ENCODE measurements at regions not wholly inside any gene's neighbourhood (a gene's known extent, or its start where the extent isn't known, plus 50 kb on each side); places are given as distances from the start of the nearest gene placed in this dataset.

DNA sequence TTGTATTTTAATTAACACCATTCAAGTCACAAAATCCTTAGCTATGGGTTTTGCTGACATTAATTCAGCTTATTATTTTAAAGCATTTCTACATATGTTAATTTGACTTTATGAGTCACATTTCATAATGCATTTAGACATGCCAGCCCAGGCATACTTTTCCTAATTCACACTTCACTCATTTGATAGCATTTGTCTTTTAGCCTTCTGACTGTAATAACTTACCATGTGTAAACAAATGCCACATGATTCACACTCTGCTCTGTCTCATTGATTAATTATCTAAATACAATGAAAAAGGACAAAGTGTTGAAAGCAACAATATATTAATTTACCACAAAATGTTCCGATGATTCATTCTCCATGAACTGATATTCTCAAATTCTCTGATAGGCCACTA is 927.8 kb upstream of the EPHA6 start:
- DNase-seq: no peak

- DNase-seq: no peak
Measured at GRCh38 chr3:95887114-95887513, 927.3 kb upstream of the EPHA6 start.

DNA sequence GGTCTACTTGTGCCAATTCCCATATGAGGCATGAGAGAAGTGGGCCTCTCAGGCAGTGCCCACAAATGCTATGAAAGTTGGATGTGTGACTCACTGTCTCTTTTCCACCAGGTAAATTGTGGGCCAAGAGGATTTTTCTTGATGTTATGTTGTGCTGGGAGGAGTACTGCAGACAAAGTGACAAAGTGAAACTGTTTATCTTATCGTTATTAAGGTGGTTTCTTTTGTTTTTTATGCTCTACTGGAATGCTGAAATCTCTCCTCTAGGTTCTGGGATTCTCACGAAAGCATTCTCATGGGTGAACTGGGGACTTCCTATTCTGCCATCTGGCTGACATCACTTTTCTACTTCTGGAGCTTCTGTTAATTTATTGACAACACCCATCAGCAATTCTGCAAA is 919.6 kb upstream of the EPHA6 start:
- no peak for DNase-seq

DNA sequence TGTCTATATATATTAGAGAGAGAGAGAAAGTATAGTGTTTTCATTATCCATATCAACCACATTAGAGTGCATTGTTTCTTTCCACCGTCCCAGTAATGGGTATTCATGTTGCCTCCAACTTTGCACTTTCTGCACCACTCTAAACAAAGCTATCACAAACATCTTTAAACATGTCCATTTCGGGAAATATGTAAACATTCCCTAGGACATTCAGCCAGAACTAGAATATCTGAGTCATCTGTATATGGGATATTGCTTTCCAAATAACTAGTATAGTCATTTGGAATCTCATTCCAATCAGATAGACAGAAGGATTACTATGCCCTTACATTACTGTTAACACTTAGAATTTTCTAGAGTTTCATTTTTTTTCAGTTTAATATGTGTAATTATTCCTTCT is 914.9 kb upstream of the EPHA6 start:
- no peak for DNase-seq

GRCh38 chr3:95899911-95900310 is 914.5 kb upstream of the EPHA6 start:
- DNase-seq: no peak

DNA sequence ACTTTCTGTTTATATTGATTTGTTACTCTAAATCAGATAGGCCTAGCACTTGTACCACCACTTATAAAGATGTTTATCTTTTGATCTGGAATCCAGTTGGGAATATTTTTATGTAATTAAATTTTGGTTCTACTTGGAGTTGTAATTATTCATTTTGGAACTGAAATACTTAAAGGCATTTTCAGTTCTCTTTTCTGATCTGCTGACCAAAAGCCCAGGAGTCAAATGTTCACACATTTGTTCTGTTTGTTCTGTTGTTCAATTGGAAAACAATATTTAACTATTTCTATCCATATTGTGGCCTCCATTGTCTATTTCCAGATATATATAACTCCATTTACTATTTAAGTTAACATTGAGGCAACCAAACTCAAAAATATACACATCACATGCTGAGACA is 912.4 kb upstream of the EPHA6 start:
- no peak for DNase-seq

DNA sequence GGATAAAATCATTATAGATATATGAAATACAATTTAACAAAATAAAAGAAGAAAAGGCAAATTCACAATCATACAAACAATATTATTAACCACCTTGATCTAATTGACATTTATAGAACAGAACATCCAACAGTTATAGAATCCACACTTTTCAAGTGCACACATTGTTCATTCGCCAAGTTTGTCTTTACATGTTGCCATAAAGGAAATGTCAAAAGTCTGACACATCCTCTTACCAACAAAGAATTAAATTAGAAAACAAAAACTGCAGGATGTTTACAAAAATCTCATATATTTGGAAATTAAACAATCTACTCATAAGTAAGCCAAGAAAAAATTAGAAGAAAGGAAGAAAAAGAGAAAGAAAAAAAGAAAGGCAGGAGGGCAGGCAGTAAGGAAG is 909.2 kb upstream of the EPHA6 start:
- DNase-seq: no peak

DNA sequence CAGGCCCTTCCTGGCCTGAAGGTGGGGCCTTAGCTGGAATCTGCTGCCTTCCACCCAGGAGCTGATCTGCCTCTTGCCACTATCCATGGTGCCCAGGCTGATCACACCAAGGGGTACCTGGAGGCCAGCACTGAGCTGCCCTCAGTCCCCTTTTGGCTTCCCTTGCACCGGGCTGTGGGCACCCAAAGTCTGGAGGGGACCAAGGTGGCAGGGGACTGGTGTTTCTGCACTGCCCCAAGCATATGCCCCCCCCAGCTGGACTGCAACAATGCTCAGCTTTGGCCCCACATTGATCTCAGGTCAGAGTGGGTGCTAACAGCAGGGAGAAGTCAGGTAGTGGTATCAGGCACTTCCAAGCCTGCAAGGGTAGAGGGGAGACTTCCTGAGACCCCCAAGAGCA is 902.6 kb upstream of the EPHA6 start:
- no peak for DNase-seq

GRCh38 chr3:95923496-95924210 is 890.7 kb upstream of the EPHA6 start:
- DNase-seq: no peak

- no peak for DNase-seq
Measured at GRCh38 chr3:95926904-95927501, 887.4 kb upstream of the EPHA6 start.

DNA sequence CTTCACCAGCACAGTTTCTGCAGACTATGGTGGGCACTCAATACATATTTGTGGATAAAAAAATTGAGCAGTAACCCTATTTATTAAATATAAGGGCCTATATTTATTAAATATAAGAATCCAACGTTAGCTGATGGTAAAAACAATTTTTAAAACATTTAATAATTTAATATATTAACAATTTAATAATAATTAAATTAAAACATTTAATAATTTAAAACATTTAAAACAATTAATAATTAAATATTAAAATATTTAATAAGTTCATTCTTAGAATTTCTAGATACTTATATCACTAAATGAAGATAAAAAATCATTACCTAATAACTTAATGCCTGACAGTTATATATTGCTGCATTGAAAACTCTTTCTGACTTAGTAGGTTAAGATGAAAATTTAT is 880.2 kb upstream of the EPHA6 start:
- DNase-seq: no peak

DNA sequence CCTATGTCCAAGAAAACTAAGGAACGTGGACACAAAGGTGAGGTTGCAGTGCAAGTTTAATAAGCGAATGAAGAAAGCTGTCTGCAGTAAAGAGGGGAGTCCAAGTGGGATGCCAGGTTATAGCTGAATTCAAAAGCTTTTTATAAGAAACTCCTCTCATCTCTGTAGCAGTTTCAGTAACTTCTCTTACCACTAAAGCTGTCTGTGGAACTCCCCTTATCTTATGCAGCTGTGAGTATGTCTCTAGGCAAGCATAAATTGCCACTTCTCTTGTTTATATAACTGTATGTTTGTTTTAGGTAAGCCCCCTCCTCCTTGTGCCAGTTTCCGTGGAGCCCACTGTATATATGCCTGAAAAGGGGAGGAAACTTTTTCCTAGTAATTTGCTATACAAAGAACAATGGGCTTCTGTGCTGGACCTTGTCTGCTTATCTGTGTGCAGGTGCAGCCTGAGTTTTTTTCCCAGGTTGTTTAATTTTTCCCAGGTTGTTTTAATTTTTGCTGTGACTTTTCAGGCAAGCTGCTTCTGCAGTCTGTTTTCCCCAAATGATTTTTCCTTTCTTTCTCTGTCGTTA is 875.1 kb upstream of the EPHA6 start:
- DNase-seq: no peak

GRCh38 chr3:95965704-95966336 is 848.6 kb upstream of the EPHA6 start:
- no peak for DNase-seq

- no peak for DNase-seq
Measured at GRCh38 chr3:95971573-95971972, 842.8 kb upstream of the EPHA6 start.

- DNase-seq: no peak
Measured at GRCh38 chr3:95994338-95994737, 820.1 kb upstream of the EPHA6 start.

DNA sequence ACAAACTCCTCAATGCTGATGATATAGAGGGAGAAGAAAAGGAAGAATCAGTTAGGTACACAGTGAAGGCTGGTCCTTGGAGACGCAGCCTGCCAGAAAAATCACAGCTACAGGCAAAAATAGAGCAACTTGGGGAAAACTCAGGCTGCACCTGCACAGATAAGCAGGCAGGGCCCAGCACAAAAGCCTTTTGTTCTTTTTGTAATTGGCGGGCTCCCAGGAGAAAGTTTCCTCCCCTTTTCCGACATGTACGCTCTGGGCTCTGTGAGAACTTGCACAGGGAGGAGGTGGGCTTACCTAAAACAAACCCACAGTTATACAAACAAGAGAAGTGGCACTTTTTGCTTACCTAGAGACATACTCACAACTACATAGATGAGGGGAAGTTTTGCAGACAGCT is 813.4 kb upstream of the EPHA6 start:
- DNase-seq: no peak

- no peak for DNase-seq
Measured at GRCh38 chr3:96007650-96008195, 806.7 kb upstream of the EPHA6 start.

GRCh38 chr3:96012939-96013338 is 801.5 kb upstream of the EPHA6 start:
- DNase-seq: no peak

GRCh38 chr3:96017556-96017955 is 796.8 kb upstream of the EPHA6 start:
- no peak for DNase-seq

- no peak for DNase-seq
Measured at GRCh38 chr3:96022676-96023075, 791.7 kb upstream of the EPHA6 start.

DNA sequence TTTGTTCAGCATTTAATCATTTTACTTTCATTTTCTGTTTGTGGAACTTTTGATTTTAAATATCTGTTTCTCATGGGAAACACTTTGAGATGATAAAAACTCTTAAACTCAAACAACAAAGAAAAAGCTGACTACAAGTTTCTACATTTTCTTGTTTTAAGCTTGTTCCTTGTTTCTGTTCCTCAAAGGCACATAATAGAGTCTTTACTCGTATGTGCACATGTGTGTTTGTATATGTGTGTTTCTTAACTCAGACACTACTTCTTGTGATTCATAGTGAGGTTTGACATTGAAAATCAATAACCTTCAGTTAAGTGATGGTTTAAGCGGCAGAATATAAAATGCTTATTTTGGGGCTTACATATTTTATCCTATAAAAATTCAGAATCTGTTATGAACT is 786.7 kb upstream of the EPHA6 start:
- no peak for DNase-seq

DNA sequence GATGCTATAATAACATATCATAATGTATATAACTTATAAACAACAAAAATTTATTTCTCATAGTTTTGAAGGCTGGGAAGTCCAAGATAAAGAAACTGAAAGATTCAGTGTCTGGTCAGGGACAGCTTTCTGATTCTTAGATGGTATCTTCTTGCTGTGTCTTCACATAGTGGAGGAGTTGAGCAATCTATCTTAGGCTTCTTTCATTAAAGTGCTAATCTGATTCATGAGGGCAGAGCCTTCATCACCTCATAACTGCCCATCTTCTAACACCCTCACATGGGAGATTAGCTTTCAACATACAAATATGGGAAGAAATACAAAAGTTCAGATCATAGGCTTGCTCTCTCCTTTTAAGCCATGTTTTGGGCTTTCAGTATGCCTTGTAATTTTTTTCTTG is 774.8 kb upstream of the EPHA6 start:
- no peak for DNase-seq

DNA sequence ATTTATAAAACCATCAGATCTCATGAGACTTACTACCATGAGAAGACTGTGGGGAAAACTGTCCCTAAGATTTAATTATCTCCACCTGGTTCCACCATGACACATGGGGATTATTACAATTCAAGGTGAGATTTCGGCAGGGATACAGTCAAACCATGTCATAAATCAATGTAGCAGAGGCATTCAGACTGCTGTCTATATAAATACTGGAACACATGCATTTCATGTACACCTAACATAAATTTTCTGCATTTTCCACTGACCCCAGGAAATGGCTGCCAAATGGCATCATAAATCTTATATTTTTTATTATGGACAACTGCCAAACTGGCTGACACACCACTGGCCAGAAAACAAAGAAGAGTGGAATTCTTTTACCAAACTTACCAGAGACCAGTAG is 755.1 kb upstream of the EPHA6 start:
- DNase-seq: no peak

DNA sequence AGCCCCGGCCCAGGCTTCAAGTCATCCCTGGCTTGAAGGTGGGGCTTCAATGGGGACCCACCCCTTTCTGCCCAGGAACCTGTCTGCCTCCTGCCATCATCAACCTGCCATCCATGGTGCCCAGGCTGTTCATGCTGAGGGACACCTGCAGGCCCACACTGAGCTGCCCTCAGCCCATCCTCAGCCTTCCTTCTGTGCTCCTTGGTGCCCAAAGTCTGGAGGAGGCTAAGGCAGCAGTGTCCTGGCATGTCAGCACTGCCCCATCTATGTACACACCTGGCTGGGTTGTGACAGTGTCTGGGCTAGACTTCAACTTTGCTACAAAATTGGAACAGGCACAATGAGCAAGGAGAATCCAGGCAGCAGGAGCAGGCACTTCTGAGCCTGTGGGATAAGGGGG is 745.3 kb upstream of the EPHA6 start:
- no peak for DNase-seq

Measured in EL (cell line).